HG02970 (cell line): ENCODE measurements at regions not wholly inside any gene's neighbourhood (a gene's known extent, or its start where the extent isn't known, plus 50 kb on each side); places are given as distances from the start of the nearest gene placed in this dataset.

Source experiments
- ATAC-seq: cut with Tn5 transposase; IDR thresholded peaks from one replicate; pipeline ENCODE4 v1.9.1; 2021; ENCODE audit warnings: mild to moderate bottlenecking, moderate library complexity, moderate number of reproducible peaks; ENCODE audit not compliant: unreplicated experiment, low FRiP score

DNA sequence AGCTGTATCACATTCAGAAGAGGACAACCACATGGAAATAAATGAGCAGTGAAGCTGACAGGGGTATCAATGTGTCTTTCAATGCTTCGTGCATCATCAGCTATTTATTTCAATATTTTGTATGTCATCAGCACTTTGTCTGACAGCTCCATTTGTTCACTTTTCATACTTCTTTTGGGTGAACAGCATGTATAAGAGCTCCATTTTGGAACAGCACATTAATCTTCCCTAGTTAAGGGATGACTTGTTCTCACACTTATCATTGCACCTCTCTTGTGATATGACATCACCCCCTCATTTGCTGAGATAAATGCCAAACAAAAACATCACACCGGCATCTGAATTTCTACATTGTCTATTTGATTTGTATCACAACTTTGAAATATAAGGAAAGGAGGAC is 190.6 kb upstream of the SAMSN1 start:
- no peak for ATAC-seq

GRCh38 chr21:14736162-14736561 is 190.0 kb upstream of the SAMSN1 start:
- no peak for ATAC-seq

DNA sequence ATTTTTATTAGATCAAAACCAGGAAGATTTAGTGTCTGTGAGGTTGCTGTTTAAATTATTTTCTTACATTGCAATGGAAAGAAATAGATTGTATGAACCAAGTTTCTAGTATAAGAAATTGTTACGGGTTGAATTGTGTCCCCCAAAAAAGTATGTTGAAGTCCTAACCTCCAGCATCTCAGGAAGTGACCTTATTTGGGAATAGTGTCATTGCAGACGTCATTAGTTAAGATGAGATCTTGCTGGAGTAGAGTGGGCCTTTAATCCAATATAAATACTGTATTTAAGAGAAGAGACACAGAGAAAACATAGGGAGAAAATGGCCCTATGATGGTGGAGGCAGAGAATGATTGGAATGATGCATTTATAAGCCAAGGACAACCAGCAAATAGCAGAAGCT is 188.7 kb upstream of the SAMSN1 start:
- ATAC-seq = no peak

DNA sequence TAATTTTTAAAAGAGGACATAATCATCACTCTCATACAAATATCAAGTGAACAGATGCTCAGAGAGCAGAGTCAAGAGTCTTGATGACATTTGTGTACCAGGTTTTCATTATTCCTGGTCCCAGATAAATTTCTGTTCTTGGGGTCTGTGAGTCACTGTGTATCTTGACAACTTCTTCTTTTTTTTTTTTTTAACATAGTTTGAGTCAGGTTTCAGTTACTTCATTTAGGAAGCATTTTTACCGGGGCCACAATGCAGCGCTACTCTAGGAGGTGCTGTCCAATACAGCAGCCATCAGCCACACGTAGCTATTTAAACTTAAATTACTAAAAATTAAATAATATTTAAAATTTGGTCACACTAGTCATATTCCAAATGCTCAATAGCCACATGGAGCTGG is 188.1 kb upstream of the SAMSN1 start:
- ATAC-seq = no peak

DNA sequence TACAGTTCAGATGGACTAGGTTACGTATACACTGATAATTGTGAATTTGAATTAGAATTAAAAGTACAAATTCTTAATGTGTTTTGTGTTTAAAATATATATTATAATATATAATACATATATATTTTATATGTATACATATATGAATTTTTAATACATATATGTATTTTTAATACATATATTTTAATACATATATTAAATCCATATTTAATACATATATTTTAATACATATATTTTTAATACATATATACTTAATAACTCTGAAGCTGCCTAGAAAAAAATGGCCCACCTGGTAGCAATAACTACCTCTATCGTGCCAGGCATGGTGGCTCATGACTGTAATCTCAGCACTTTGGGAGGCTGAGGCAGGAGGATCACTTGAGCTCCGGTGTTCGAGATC is 179.1 kb upstream of the SAMSN1 start:
- no peak for ATAC-seq

GRCh38 chr21:14722841-14723483 is 176.8 kb upstream of the SAMSN1 start:
- no peak for ATAC-seq

- ATAC-seq = no peak
These were observed 174.1 kb upstream of the SAMSN1 start for GRCh38 chr21:14720237-14720636.

DNA sequence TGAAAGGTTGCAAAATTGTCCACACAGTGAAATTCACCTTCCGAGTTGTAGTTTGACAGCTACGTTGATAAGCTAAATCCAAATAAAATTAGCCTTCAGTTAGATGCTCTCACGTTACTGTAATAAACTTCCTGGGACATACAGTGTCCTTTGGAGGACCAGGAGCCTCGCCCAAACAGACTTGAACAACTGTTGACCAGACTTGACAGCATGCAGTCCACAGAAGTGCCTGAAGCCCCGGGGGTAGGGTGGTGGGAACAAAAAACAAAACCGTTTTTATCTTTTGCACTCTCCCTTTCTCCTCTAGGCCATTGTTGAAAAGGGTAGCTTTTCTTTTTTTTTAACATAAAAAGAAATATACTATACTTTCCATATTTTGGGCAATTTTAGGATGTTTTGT is 172.8 kb upstream of the SAMSN1 start:
- no peak for ATAC-seq

DNA sequence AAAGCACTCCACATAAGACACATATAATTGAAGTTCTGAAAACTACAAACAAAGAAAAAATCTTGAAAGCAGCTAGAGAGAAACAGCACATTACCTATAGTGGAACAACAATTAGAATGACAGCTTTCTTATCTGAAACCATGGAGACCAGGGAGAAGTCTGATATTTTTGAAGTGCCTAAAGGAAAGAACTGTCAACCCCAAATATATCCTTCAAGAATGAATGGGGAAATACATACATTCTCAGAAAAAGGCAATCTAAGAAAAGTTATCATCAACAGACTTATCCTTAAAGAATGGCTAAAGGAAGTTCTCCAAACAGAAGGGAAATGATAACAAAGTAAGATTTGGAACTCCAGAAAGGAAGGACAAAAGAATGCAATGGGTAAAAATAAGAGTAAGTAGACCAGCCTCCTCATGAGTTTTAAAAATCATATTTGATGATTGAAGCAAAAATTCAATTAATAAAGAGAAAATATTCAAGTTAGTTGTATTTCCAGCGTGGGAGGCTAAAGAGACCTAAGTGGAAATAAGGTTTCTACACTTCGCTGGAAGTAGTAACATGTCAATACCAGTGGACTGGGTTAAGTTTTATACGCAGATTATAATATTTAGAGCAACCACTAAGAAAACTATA is 170.8 kb upstream of the SAMSN1 start:
- no peak for ATAC-seq

DNA sequence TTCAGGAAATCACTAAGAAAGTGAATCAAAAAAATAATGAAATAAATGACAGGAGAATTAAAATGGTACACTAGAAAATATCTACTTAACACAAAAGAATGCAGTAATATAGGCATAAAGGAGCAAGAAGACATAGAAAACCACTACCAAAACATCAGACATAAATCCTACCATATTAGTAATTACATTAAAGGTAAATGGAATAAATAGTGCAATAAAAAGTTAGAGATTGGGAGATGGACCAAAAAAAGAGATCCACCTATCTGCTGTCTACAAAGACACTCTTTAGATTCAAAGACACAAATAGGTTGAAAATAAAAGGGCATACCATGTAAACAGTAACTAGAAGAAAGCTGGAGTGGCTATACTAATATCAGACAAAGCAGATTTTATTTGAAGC is 167.0 kb upstream of the SAMSN1 start:
- no peak for ATAC-seq

- no peak for ATAC-seq
These were observed 166.1 kb upstream of the SAMSN1 start for GRCh38 chr21:14712121-14712715.

- ATAC-seq = no peak
These were observed 165.2 kb upstream of the SAMSN1 start for GRCh38 chr21:14711287-14711686.

DNA sequence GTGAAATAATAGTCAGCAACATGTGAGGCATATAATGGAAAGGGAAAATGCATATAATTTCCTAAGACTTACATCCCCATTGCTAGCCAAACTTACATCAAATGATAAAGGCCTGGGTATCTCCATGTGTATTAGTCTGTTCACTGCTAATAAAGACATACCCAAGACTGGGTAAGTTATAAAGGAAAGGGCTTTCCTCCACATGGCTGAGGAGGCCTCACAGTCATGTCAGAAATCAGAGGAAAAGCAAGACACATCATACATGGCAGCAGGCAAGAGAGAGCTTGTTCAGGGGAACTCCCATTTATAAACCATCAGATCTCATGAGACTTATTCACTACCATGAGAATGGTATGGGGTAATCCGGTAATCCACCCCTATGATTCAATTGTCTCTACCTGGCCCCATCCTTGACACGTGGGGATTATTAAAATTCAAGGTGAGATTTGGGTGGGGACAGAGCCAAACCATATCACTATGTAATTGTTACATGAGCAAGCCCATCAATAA is 161.5 kb upstream of the SAMSN1 start:
- no peak for ATAC-seq

GRCh38 chr21:14706712-14707510 is 160.8 kb upstream of the SAMSN1 start:
- ATAC-seq = no peak

GRCh38 chr21:14699433-14700407 is 153.6 kb upstream of the SAMSN1 start:
- ATAC-seq = no peak

GRCh38 chr21:14697769-14698168 is 151.7 kb upstream of the SAMSN1 start:
- no peak for ATAC-seq

DNA sequence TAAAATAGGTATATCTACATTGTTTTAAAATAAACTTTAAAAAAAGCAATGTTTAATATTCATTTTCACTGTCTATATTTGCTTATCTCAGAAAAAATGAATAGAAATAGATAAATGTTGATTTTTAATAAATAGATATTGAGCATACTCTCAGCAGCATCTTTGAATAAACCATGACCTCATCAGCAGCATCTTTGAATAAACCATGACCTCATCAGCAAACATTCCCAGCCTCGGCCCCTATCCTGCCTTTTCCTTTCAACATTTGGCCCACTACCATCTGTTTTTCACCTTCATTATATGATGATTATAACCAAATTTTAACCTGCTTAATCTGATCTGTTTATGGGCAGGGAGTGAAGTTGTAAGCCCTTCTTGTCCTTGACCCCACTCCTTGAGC is 148.7 kb upstream of the SAMSN1 start:
- ATAC-seq = no peak

GRCh38 chr21:14693997-14694396 is 147.9 kb upstream of the SAMSN1 start:
- ATAC-seq = no peak

- no peak for ATAC-seq
These were observed 145.8 kb upstream of the SAMSN1 start for GRCh38 chr21:14691914-14692313.

GRCh38 chr21:14690886-14691285 is 144.8 kb upstream of the SAMSN1 start:
- ATAC-seq = no peak
